ENCODE measurements at regions not wholly inside any gene's neighbourhood (a gene's known extent, or its start where the extent isn't known, plus 50 kb on each side); places are given as distances from the start of the nearest gene placed in this dataset.

GRCh38 chr4:134911941-134912340 is 710.4 kb upstream of the PABPC4L start:
- DNase-seq (ENCODE audit: low read depth) = no peak
- TF ChIP-seq, protein P1, sequence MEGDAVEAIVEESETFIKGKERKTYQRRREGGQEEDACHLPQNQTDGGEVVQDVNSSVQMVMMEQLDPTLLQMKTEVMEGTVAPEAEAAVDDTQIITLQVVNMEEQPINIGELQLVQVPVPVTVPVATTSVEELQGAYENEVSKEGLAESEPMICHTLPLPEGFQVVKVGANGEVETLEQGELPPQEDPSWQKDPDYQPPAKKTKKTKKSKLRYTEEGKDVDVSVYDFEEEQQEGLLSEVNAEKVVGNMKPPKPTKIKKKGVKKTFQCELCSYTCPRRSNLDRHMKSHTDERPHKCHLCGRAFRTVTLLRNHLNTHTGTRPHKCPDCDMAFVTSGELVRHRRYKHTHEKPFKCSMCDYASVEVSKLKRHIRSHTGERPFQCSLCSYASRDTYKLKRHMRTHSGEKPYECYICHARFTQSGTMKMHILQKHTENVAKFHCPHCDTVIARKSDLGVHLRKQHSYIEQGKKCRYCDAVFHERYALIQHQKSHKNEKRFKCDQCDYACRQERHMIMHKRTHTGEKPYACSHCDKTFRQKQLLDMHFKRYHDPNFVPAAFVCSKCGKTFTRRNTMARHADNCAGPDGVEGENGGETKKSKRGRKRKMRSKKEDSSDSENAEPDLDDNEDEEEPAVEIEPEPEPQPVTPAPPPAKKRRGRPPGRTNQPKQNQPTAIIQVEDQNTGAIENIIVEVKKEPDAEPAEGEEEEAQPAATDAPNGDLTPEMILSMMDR (IDR thresholded peaks at IDR 0.05; ENCODE audit: control insufficient read depth, extremely low read depth, insufficient read depth) = no peak
- no peak overlapping the region for H3K4me3 ChIP-seq (ENCODE audit: low read depth, low read length)

GRCh38 chr4:134906404-134907023 is 704.9 kb upstream of the PABPC4L start:
- TF ChIP-seq, protein P1 (IDR thresholded peaks at IDR 0.05; ENCODE audit: control insufficient read depth, extremely low read depth, insufficient read depth) = peak; percentile 70
- H3K4me3 ChIP-seq (ENCODE audit: low read depth, low read length) = no peak overlapping the region
- peak; percentile 7 for DNase-seq (ENCODE audit: low read depth)

GRCh38 chr4:134905061-134905460 is 703.5 kb upstream of the PABPC4L start:
- no peak for DNase-seq (ENCODE audit: low read depth)
- no peak overlapping the region for H3K4me3 ChIP-seq (ENCODE audit: low read depth, low read length)
- TF ChIP-seq, protein P1 (IDR thresholded peaks at IDR 0.05; ENCODE audit: control insufficient read depth, extremely low read depth, insufficient read depth) = no peak

DNA sequence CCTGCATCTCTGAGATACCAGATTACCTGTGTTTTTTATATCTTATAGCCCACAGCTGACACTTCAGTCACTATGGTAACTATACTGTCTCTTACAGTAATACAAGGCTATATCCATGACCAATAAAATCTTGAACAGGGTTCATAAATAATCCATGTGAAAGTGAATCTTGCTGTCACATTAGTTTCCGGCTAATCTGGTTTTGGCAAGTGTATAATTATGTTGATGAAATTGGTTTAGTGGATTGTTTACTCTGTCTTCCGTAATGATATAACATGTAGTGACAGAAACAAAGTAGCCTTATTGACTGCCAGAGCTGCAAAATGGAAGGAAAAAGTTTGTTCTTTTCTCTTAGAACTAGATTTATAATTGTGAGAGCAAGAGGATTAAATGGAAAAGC is 686.6 kb upstream of the PABPC4L start:
- DNase-seq (ENCODE audit: low read depth) = no peak
- TF ChIP-seq, protein P1 (IDR thresholded peaks at IDR 0.05; ENCODE audit: control insufficient read depth, extremely low read depth, insufficient read depth) = no peak
- H3K4me3 ChIP-seq (ENCODE audit: low read depth, low read length) = no peak overlapping the region

DNA sequence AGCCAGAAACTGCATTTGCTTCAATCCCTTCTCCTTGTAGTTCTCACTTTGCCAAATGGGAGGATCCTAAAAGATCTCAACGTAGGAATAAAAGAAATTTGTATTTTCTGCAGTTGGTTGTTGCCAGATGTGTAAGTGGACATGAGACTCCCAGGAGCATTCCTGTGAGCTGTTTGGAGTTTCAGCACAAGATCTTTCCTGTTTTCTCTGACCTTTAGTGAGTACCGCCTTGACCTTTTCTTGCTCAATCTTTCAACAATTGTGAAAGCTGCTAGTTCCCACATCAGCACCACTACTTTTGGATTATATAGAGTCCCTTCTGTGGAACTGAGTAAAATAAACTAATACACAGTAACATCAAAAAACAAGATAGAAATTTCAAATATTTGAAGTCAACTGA is 683.8 kb upstream of the PABPC4L start:
- H3K4me3 ChIP-seq (ENCODE audit: low read depth, low read length) = no peak overlapping the region
- DNase-seq (ENCODE audit: low read depth) = no peak
- TF ChIP-seq, protein P1 (IDR thresholded peaks at IDR 0.05; ENCODE audit: control insufficient read depth, extremely low read depth, insufficient read depth) = no peak

GRCh38 chr4:134883831-134884449 is 682.4 kb upstream of the PABPC4L start:
- DNase-seq (ENCODE audit: low read depth) = peak; percentile 58
- no peak overlapping the region for H3K4me3 ChIP-seq (ENCODE audit: low read depth, low read length)
- TF ChIP-seq, protein P1 (IDR thresholded peaks at IDR 0.05; ENCODE audit: control insufficient read depth, extremely low read depth, insufficient read depth) = no peak

DNA sequence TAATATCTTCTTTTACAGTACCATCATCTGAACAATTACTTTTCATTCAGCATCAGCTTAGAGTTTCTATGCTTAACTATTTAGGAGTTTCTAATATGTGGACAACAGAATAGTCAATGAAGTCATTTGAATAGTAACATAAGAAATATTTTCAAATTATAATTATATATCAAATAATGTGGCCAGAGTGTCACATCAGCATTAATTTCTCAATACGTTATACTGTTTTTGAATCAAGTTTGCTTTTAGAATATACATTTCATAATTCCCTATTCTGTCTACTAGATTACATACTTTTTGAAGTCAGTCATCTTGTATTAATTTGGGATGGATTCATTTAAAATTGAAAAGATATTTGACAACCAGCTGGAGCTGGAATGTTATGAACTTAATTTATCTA is 677.4 kb upstream of the PABPC4L start:
- no peak for DNase-seq (ENCODE audit: low read depth)
- H3K4me3 ChIP-seq (ENCODE audit: low read depth, low read length) = no peak overlapping the region
- TF ChIP-seq, protein P1 (IDR thresholded peaks at IDR 0.05; ENCODE audit: control insufficient read depth, extremely low read depth, insufficient read depth) = no peak

Data from LNCaP clone FGC (cell line).